ENCODE measurements at regions not wholly inside any gene's neighbourhood (a gene's known extent, or its start where the extent isn't known, plus 50 kb on each side); places are given as distances from the start of the nearest gene placed in this dataset.

GRCh38 chr18:1884623-1885022 is 686.7 kb downstream of the METTL4 start:
- no TSS peak for BruUV-seq (replicated peaks)
- intact Hi-C loops (cut with micrococcal nuclease; ENCODE audit: unreplicated experiment): no loop called here
- Mint-ChIP-seq H3K27me3 (ENCODE audit: insufficient read depth, unreplicated experiment) (peaks cover 6% of the 10 kb centered on the region), H3K36me3 (ENCODE audit: insufficient read depth, unreplicated experiment) (no peaks in the 10 kb centered on the region), H3K9me3 (ENCODE audit: unreplicated experiment) (no peaks in the 10 kb centered on the region), H3K4me1 (ENCODE audit: low read depth, unreplicated experiment) (no peaks in the 10 kb centered on the region), H3K4me3 (ENCODE audit: unreplicated experiment) (no peak overlapping the region), H3K27ac (ENCODE audit: unreplicated experiment) (no peak overlapping the region)
- POLR2A ChIA-PET: no interaction called here
- no peak for TF ChIP-seq CTCF (IDR thresholded peaks at IDR 0.05; ENCODE audit: insufficient read depth in 1 of 2, low read depth in 1 of 2, low read length in 1 of 2, severe bottlenecking in 1 of 2, unreplicated experiment in 1 of 2)
- H3K9me3 ChIP-seq: no peaks in the 10 kb centered on the region
- no peaks in the 10 kb centered on the region for H3K4me1 ChIP-seq
- no peaks in the 10 kb centered on the region for H3K36me3 ChIP-seq (ENCODE audit: control insufficient read depth, insufficient read depth, low read length)
- no peak for DNase-seq
- CTCF ChIA-PET: no interaction called here
- H3K27me3 ChIP-seq (replicated peaks; ENCODE audit: control insufficient read depth, insufficient read depth, low read length): no peaks in the 10 kb centered on the region
- H3K4me3 ChIP-seq (ENCODE audit: low read depth, low read length): no peak overlapping the region

- Mint-ChIP-seq H3K27ac (ENCODE audit: unreplicated experiment) (no peak overlapping the region), H3K4me3 (ENCODE audit: unreplicated experiment) (no peak overlapping the region), H3K36me3 (ENCODE audit: insufficient read depth, unreplicated experiment) (no peaks in the 10 kb centered on the region), H3K9me3 (ENCODE audit: unreplicated experiment) (no peaks in the 10 kb centered on the region), H3K27me3 (ENCODE audit: insufficient read depth, unreplicated experiment) (peaks cover 9% of the 10 kb centered on the region), H3K4me1 (ENCODE audit: low read depth, unreplicated experiment) (no peaks in the 10 kb centered on the region)
- Histone ChIP-seq H3K9me3 (no peaks in the 10 kb centered on the region), H3K27me3 (replicated peaks; ENCODE audit: control insufficient read depth, insufficient read depth, low read length) (no peaks in the 10 kb centered on the region), H3K36me3 (ENCODE audit: control insufficient read depth, insufficient read depth, low read length) (no peaks in the 10 kb centered on the region), H3K4me3 (ENCODE audit: low read depth, low read length) (no peak overlapping the region), H3K4me1 (no peaks in the 10 kb centered on the region)
- no peak for DNase-seq
- intact Hi-C loops (cut with micrococcal nuclease; ENCODE audit: unreplicated experiment): no loop called here
- BruUV-seq (replicated peaks): no TSS peak
- POLR2A ChIA-PET: no interaction called here
- CTCF ChIA-PET: no interaction called here
- no peak for TF ChIP-seq CTCF (IDR thresholded peaks at IDR 0.05; ENCODE audit: insufficient read depth in 1 of 2, low read depth in 1 of 2, low read length in 1 of 2, severe bottlenecking in 1 of 2, unreplicated experiment in 1 of 2)
Observed at GRCh38 chr18:1891641-1892040, 679.7 kb downstream of the METTL4 start.

- Histone ChIP-seq H3K4me1 (no peaks in the 10 kb centered on the region), H3K4me3 (ENCODE audit: low read depth, low read length) (no peak overlapping the region), H3K9me3 (no peaks in the 10 kb centered on the region), H3K36me3 (ENCODE audit: control insufficient read depth, insufficient read depth, low read length) (no peaks in the 10 kb centered on the region), H3K27me3 (replicated peaks; ENCODE audit: control insufficient read depth, insufficient read depth, low read length) (no peaks in the 10 kb centered on the region)
- no peak for DNase-seq
- POLR2A ChIA-PET: no interaction called here
- Mint-ChIP-seq H3K4me1 (ENCODE audit: low read depth, unreplicated experiment) (no peaks in the 10 kb centered on the region), H3K27ac (ENCODE audit: unreplicated experiment) (no peak overlapping the region), H3K4me3 (ENCODE audit: unreplicated experiment) (no peak overlapping the region), H3K36me3 (ENCODE audit: insufficient read depth, unreplicated experiment) (no peaks in the 10 kb centered on the region), H3K27me3 (ENCODE audit: insufficient read depth, unreplicated experiment) (peaks cover 12% of the 10 kb centered on the region), H3K9me3 (ENCODE audit: unreplicated experiment) (no peaks in the 10 kb centered on the region)
- CTCF ChIA-PET: no interaction called here
- intact Hi-C loops (cut with micrococcal nuclease; ENCODE audit: unreplicated experiment): no loop called here
- no TSS peak for BruUV-seq (replicated peaks)
- no peak for TF ChIP-seq CTCF (IDR thresholded peaks at IDR 0.05; ENCODE audit: insufficient read depth in 1 of 2, low read depth in 1 of 2, low read length in 1 of 2, severe bottlenecking in 1 of 2, unreplicated experiment in 1 of 2)
Observed at GRCh38 chr18:1892191-1892590, 679.1 kb downstream of the METTL4 start.

Measured in Caco-2 (cell line).